ENCODE measurements at regions not wholly inside any gene's neighbourhood (a gene's known extent, or its start where the extent isn't known, plus 50 kb on each side); places are given as distances from the start of the nearest gene placed in this dataset.

DNA sequence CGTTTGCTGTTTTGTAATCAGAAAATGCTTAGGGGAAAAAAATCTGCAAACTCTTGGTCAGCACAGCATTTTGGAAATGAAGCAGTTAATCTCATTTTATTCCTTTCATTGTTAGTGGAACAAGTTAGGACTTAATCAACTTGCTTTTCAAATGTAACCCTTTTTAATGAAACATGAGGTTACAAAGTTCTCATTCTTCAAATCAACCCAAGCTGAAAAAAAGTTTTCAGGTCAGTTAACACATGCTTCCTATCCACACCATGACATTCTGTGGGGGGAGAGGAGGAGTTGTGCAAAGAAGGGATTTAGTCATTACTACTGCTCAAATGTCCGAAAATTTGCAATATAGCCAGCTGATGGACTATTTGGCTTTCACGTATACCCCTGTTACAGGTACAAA is 283.2 kb upstream of the LYPLAL1 start:
- no peak for DNase-seq (ENCODE audit: low read depth)
- TF ChIP-seq, protein P1, sequence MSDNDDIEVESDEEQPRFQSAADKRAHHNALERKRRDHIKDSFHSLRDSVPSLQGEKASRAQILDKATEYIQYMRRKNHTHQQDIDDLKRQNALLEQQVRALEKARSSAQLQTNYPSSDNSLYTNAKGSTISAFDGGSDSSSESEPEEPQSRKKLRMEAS (IDR thresholded peaks at IDR 0.05; ENCODE audit: low read depth, low read length) = no peak
- TF ChIP-seq, protein P2, sequence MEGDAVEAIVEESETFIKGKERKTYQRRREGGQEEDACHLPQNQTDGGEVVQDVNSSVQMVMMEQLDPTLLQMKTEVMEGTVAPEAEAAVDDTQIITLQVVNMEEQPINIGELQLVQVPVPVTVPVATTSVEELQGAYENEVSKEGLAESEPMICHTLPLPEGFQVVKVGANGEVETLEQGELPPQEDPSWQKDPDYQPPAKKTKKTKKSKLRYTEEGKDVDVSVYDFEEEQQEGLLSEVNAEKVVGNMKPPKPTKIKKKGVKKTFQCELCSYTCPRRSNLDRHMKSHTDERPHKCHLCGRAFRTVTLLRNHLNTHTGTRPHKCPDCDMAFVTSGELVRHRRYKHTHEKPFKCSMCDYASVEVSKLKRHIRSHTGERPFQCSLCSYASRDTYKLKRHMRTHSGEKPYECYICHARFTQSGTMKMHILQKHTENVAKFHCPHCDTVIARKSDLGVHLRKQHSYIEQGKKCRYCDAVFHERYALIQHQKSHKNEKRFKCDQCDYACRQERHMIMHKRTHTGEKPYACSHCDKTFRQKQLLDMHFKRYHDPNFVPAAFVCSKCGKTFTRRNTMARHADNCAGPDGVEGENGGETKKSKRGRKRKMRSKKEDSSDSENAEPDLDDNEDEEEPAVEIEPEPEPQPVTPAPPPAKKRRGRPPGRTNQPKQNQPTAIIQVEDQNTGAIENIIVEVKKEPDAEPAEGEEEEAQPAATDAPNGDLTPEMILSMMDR (IDR thresholded peaks at IDR 0.05; ENCODE audit: low read depth, low read length) = no peak
- TF ChIP-seq MYC (IDR thresholded peaks at IDR 0.05; ENCODE audit: low read depth, low read length) = no peak
- no peak overlapping the region for H3K4me3 ChIP-seq (ENCODE audit: low read depth, low read length)

DNA sequence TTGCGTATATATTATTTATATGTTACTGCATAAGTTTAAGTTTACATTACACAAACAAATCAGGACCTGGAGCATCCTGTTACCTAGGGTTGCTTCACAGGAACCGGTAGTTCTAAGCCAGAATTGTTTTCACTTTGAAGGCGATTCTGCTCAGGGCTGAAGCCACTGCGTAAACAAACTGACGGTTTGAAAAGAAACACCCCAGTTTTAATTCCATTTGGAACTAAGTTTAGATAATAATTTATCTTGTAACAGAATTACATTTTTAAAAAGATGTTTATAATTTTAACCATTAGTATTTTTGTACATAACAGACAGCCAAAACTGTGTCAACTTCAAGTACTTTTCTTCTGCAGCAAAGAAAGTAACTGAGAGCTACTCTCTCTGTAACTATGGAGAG is 282.1 kb upstream of the LYPLAL1 start:
- TF ChIP-seq, protein P1 (IDR thresholded peaks at IDR 0.05; ENCODE audit: low read depth, low read length) = no peak
- TF ChIP-seq POLR2A (IDR thresholded peaks at IDR 0.05; ENCODE audit: extremely low read depth, insufficient read length) (no peak), MYC (IDR thresholded peaks at IDR 0.05; ENCODE audit: low read depth, low read length) (no peak)
- TF ChIP-seq, protein P2 (IDR thresholded peaks at IDR 0.05; ENCODE audit: low read depth, low read length) = no peak
- H3K4me3 ChIP-seq (ENCODE audit: low read depth, low read length) = no peak overlapping the region
- no peak for DNase-seq (ENCODE audit: low read depth)

DNA sequence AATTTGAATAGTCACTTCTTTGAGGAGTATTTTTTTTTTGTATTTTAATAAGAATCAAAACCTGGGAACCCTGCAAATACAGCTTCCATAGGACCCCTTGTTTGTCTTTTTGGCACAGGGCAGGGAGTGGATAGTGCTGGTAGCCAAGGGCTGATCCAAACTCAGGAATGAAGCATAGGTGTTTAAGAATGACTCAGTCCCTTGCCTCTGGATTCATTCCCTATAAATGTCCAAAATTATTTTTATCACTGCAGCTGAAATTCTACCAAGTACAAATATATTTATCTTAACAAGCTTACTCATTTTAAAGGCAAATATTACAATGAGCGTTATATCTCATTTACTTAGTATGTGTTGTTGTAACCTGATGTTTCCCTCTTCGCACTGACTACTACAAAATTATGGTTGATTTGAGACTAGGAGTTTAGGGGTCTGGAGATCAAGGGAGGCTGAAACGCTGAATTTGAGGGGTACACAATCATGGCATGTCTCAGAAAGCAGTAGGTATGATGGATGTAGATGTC is 278.6 kb upstream of the LYPLAL1 start:
- H3K4me3 ChIP-seq (ENCODE audit: low read depth, low read length) = no peak overlapping the region
- no peak for TF ChIP-seq POLR2A (IDR thresholded peaks at IDR 0.05; ENCODE audit: extremely low read depth, insufficient read length)
- TF ChIP-seq, protein P2 (IDR thresholded peaks at IDR 0.05; ENCODE audit: low read depth, low read length) = no peak
- TF ChIP-seq MYC (IDR thresholded peaks at IDR 0.05; ENCODE audit: low read depth, low read length) = no peak
- TF ChIP-seq, protein P1 (IDR thresholded peaks at IDR 0.05; ENCODE audit: low read depth, low read length) = no peak
- no peak for DNase-seq (ENCODE audit: low read depth)

DNA sequence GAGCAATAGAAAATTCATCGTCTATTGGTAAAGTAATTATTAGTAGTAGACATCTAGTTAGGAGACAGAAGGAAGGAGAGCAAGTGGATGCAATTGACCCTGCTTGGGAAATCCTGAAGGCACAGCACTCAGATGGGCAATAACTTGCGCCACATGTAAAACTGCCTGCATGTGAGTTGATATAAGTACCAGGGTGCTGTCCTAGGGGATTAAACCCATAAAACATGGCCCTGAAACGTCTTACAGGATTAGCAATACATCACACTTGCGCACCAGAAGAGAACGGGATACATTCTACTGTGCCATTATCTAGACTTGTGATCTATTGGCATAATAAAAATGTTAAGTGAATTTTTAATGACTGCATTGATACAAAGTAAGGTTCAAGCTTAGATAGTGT is 277.5 kb upstream of the LYPLAL1 start:
- no peak overlapping the region for H3K4me3 ChIP-seq (ENCODE audit: low read depth, low read length)
- DNase-seq (ENCODE audit: low read depth) = no peak
- TF ChIP-seq POLR2A (IDR thresholded peaks at IDR 0.05; ENCODE audit: extremely low read depth, insufficient read length) = no peak
- TF ChIP-seq, protein P1 (IDR thresholded peaks at IDR 0.05; ENCODE audit: low read depth, low read length) = no peak
- TF ChIP-seq, protein P2 (IDR thresholded peaks at IDR 0.05; ENCODE audit: low read depth, low read length) = no peak
- no peak for TF ChIP-seq MYC (IDR thresholded peaks at IDR 0.05; ENCODE audit: low read depth, low read length)

DNA sequence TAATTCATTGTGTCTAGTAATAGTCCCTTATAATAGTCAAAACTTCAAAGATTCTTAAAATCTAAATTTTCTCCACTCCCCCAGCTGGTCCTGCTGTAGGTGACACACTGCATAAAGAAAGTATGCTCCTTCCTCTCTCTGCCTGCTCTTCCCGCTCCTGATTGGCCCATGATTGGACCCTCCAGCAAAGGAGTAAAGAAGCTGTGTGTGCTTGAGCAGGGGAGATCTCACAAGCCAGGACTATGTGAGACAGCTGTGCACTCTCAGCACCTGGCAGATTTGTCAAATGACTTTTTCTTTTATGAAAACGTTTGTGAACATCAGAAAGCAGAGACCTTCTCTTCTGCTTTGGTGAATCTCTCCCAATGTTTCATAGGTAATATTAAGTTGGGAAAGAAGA is 274.8 kb upstream of the LYPLAL1 start:
- no peak for TF ChIP-seq MYC (IDR thresholded peaks at IDR 0.05; ENCODE audit: low read depth, low read length)
- DNase-seq (ENCODE audit: low read depth) = no peak
- no peak overlapping the region for H3K4me3 ChIP-seq (ENCODE audit: low read depth, low read length)

DNA sequence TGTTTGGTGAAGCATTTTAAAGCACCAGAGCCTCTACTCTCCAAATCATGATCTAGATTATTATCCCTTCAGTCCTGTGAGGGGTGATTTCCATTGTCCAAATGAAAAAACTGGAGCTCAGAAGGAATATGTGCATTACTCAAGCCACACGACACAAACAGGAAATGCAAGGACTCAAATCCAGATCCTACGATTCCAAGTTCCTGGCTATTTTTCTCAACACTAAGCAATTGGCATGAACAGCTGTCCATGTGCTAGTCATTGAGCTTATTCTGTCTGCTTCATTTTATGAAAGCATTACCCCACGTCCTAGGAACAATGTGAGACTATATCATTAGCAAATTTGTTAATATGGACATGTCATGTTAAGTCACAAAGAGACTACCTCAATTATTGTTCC is 273.1 kb upstream of the LYPLAL1 start:
- TF ChIP-seq MYC (IDR thresholded peaks at IDR 0.05; ENCODE audit: low read depth, low read length) = no peak
- TF ChIP-seq, protein P1 (IDR thresholded peaks at IDR 0.05; ENCODE audit: low read depth, low read length) = no peak
- TF ChIP-seq POLR2A (IDR thresholded peaks at IDR 0.05; ENCODE audit: extremely low read depth, insufficient read length) = no peak
- TF ChIP-seq, protein P2 (IDR thresholded peaks at IDR 0.05; ENCODE audit: low read depth, low read length) = no peak
- DNase-seq (ENCODE audit: low read depth) = no peak
- H3K4me3 ChIP-seq (ENCODE audit: low read depth, low read length) = no peak overlapping the region

Data from NB4 (cell line).